Karpas-422 (cell line): ENCODE measurements at regions not wholly inside any gene's neighbourhood (a gene's known extent, or its start where the extent isn't known, plus 50 kb on each side); places are given as distances from the start of the nearest gene placed in this dataset.
"Not testable (repeated sequence)": the region's sequence is repeated elsewhere in the genome, so short reads cannot be mapped to it uniquely, and the experiment has no call there.

Experiments used
- DNase-seq: peaks from one replicate; pipeline ENCODE4 v3.0.0-alpha.2; 2015
- H2AFZ ChIP-seq: fragments of 200-600 bp; sonication (generic); 2 replicates; pipeline ENCODE4 v1.6.1; 2014; ENCODE audit warnings: antibody characterized with exemption, low read length, mixed read lengths
- H3K27ac ChIP-seq: fragments of 200-600 bp; sonication (generic); 2 replicates; pipeline ENCODE4 v1.5.1; 2014; ENCODE audit warnings: mild to moderate bottlenecking, low read length, moderate library complexity
- H3K27me3 ChIP-seq: fragments of 200-600 bp; sonication (generic); 2 replicates; pipeline ENCODE4 v1.6.1; 2014; ENCODE audit warnings: low read length, mixed read lengths
- H3K36me3 ChIP-seq: fragments of 200-600 bp; sonication (generic); 2 replicates; pipeline ENCODE4 v1.6.1; 2014; ENCODE audit warnings: low read length, mixed read lengths; ENCODE audit not compliant: insufficient read depth
- H3K4me1 ChIP-seq: fragments of 200-600 bp; sonication (generic); 2 replicates; pipeline ENCODE4 v1.6.1; 2014; ENCODE audit warnings: mild to moderate bottlenecking, low read length, mixed read lengths
- H3K4me2 ChIP-seq: fragments of 200-600 bp; sonication (generic); 2 replicates; pipeline ENCODE4 v1.6.1; 2014; ENCODE audit warnings: low read length, low read depth, mild to moderate bottlenecking; ENCODE audit not compliant: poor library complexity, severe bottlenecking
- H3K4me3 ChIP-seq: fragments of 200-600 bp; sonication (generic); 2 replicates; pipeline ENCODE4 v1.5.1; 2014; ENCODE audit warnings: mild to moderate bottlenecking, antibody characterized with exemption, low read length, mixed read lengths
- H3K79me2 ChIP-seq: fragments of 200-600 bp; sonication (generic); 2 replicates; pipeline ENCODE4 v1.6.1; 2014; ENCODE audit warnings: mild to moderate bottlenecking, low read length, mixed read lengths
- H3K9ac ChIP-seq: fragments of 200-600 bp; sonication (generic); 2 replicates; pipeline ENCODE4 v1.6.0; 2014; ENCODE audit warnings: low read length
- H3K9me2 ChIP-seq: fragments of 200-600 bp; sonication (generic), shearing (Covaris generic); replicated peaks from 2 replicates; pipeline ENCODE4 v1.6.0; 2014; ENCODE audit warnings: mild to moderate bottlenecking, low read length, moderate library complexity; ENCODE audit not compliant: insufficient read depth
- H3K9me3 ChIP-seq: fragments of 300-700, 200-600 bp; sonication (generic); 2 replicates; pipeline ENCODE4 v1.6.1; 2014; ENCODE audit warnings: low read length, mixed read lengths
- H4K20me1 ChIP-seq: fragments of 200-600 bp; sonication (generic); 2 replicates; pipeline ENCODE4 v1.6.1; 2014; ENCODE audit warnings: mild to moderate bottlenecking, antibody characterized with exemption, low read length, low read depth; ENCODE audit not compliant: insufficient read depth

GRCh38 chr6:6866656-6867403, 240.9 kb upstream of the RREB1 start:
- Histone ChIP-seq H2AFZ (no peak overlapping the region), H3K27me3 (no peaks in the 10 kb centered on the region), H3K36me3 (no peaks in the 10 kb centered on the region), H3K4me1 (no peaks in the 10 kb centered on the region), H3K27ac (no peak overlapping the region), H3K79me2 (no peaks in the 10 kb centered on the region), H3K4me2 (no peak overlapping the region), H3K9ac (no peak overlapping the region), H3K9me3 (no peaks in the 10 kb centered on the region), H3K4me3 (no peak overlapping the region), H4K20me1 (no peaks in the 10 kb centered on the region), H3K9me2 (no peaks in the 10 kb centered on the region)
- no peak for DNase-seq

- no peaks in the 10 kb centered on the region for H3K79me2 ChIP-seq
- no peak for DNase-seq
- no peaks in the 10 kb centered on the region for H3K9me3 ChIP-seq
- no peaks in the 10 kb centered on the region for H3K36me3 ChIP-seq
- no peaks in the 10 kb centered on the region for H3K27me3 ChIP-seq
- H3K4me1 ChIP-seq = no peaks in the 10 kb centered on the region
- no peak overlapping the region for H3K4me2 ChIP-seq
- no peak overlapping the region for H3K4me3 ChIP-seq
- no peaks in the 10 kb centered on the region for H3K9me2 ChIP-seq
- no peak overlapping the region for H2AFZ ChIP-seq
- no peak overlapping the region for H3K27ac ChIP-seq
- no peak overlapping the region for H3K9ac ChIP-seq
- no peaks in the 10 kb centered on the region for H4K20me1 ChIP-seq
These were observed 240.4 kb upstream of the RREB1 start for GRCh38 chr6:6867404-6867799.

- no peaks in the 10 kb centered on the region for H3K79me2 ChIP-seq
- H3K27me3 ChIP-seq = no peaks in the 10 kb centered on the region
- no peaks in the 10 kb centered on the region for H3K36me3 ChIP-seq
- H3K4me1 ChIP-seq = peaks cover 2% of the 10 kb centered on the region; the same call in 1 of the 2 replicates
- no peak for DNase-seq
- no peak overlapping the region for H3K9ac ChIP-seq
- no peaks in the 10 kb centered on the region for H3K9me2 ChIP-seq
- H3K4me2 ChIP-seq = no peak overlapping the region
- no peaks in the 10 kb centered on the region for H4K20me1 ChIP-seq
- H3K9me3 ChIP-seq = no peaks in the 10 kb centered on the region
- H2AFZ ChIP-seq = no peak overlapping the region
- no peak overlapping the region for H3K4me3 ChIP-seq
- H3K27ac ChIP-seq = no peak overlapping the region
These were observed 238.7 kb upstream of the RREB1 start for GRCh38 chr6:6869094-6869493.

GRCh38 chr6:6870921-6871320, 236.8 kb upstream of the RREB1 start:
- DNase-seq = no peak
- H2AFZ ChIP-seq = no peak overlapping the region
- H3K9me2 ChIP-seq = no peaks in the 10 kb centered on the region
- no peak overlapping the region for H3K9ac ChIP-seq
- H3K36me3 ChIP-seq = no peaks in the 10 kb centered on the region
- no peak overlapping the region for H3K4me3 ChIP-seq
- no peaks in the 10 kb centered on the region for H4K20me1 ChIP-seq
- no peak overlapping the region for H3K27ac ChIP-seq
- peaks cover 2% of the 10 kb centered on the region; the same call in 1 of the 2 replicates for H3K4me1 ChIP-seq
- H3K27me3 ChIP-seq = no peaks in the 10 kb centered on the region
- H3K79me2 ChIP-seq = no peaks in the 10 kb centered on the region
- H3K4me2 ChIP-seq = no peak overlapping the region
- no peaks in the 10 kb centered on the region for H3K9me3 ChIP-seq

- Histone ChIP-seq H3K9me3 (no peaks in the 10 kb centered on the region), H3K9ac (no peak overlapping the region), H3K27ac (no peak overlapping the region), H3K4me3 (no peak overlapping the region), H3K9me2 (no peaks in the 10 kb centered on the region), H3K4me1 (peaks cover 2% of the 10 kb centered on the region; the same call in 1 of the 2 replicates), H3K36me3 (no peaks in the 10 kb centered on the region), H3K79me2 (no peaks in the 10 kb centered on the region), H3K4me2 (no peak overlapping the region), H2AFZ (no peak overlapping the region), H4K20me1 (no peaks in the 10 kb centered on the region), H3K27me3 (no peaks in the 10 kb centered on the region)
- no peak for DNase-seq
These were observed 235.1 kb upstream of the RREB1 start for GRCh38 chr6:6872459-6873344.

GRCh38 chr6:6873778-6874177, 234.0 kb upstream of the RREB1 start:
- Histone ChIP-seq H3K9ac (no peak overlapping the region), H3K27me3 (no peaks in the 10 kb centered on the region), H3K27ac (no peak overlapping the region), H3K4me2 (no peak overlapping the region), H3K4me1 (peaks cover 2% of the 10 kb centered on the region; the same call in 1 of the 2 replicates), H3K9me2 (no peaks in the 10 kb centered on the region), H3K79me2 (no peaks in the 10 kb centered on the region), H3K4me3 (no peak overlapping the region), H3K36me3 (no peaks in the 10 kb centered on the region), H4K20me1 (no peaks in the 10 kb centered on the region), H3K9me3 (no peaks in the 10 kb centered on the region), H2AFZ (no peak overlapping the region)
- DNase-seq = no peak

- H3K4me1 ChIP-seq = peaks cover 2% of the 10 kb centered on the region; the same call in 1 of the 2 replicates
- no peaks in the 10 kb centered on the region for H3K36me3 ChIP-seq
- H3K4me3 ChIP-seq = no peak overlapping the region
- no peaks in the 10 kb centered on the region for H3K27me3 ChIP-seq
- H2AFZ ChIP-seq = no peak overlapping the region
- no peak overlapping the region for H3K27ac ChIP-seq
- no peaks in the 10 kb centered on the region for H4K20me1 ChIP-seq
- H3K9me2 ChIP-seq = no peaks in the 10 kb centered on the region
- no peaks in the 10 kb centered on the region for H3K9me3 ChIP-seq
- H3K4me2 ChIP-seq = no peak overlapping the region
- no peaks in the 10 kb centered on the region for H3K79me2 ChIP-seq
- no peak for DNase-seq
- H3K9ac ChIP-seq = no peak overlapping the region
These were observed 231.8 kb upstream of the RREB1 start for GRCh38 chr6:6875818-6876470.

- H3K4me2 ChIP-seq, H3K9me3 ChIP-seq, H3K79me2 ChIP-seq, H3K9ac ChIP-seq, DNase-seq, H3K4me3 ChIP-seq, H3K36me3 ChIP-seq, H3K27me3 ChIP-seq, H4K20me1 ChIP-seq, H2AFZ ChIP-seq, H3K9me2 ChIP-seq, H3K4me1 ChIP-seq, H3K27ac ChIP-seq: not testable (repeated sequence)
These were observed 230.0 kb upstream of the RREB1 start for GRCh38 chr6:6877792-6878191.
